ENCODE measurements at regions not wholly inside any gene's neighbourhood (a gene's known extent, or its start where the extent isn't known, plus 50 kb on each side); places are given as distances from the start of the nearest gene placed in this dataset.
A peak's percentile ranks its signal among the peaks of the same experiment; 100 is the strongest.

- DNase-seq (ENCODE audit: low read depth, low spot score) = no peak
- no peak overlapping the region for H3K27ac ChIP-seq
Observed at GRCh38 chr11:34758262-34758661, 137.4 kb downstream of the EHF start.

GRCh38 chr11:34757026-34757451 lies 136.1 kb downstream of the EHF start:
- DNase-seq (ENCODE audit: low read depth, low spot score) = peak; percentile 73
- H3K27ac ChIP-seq = peak overlapping the region; percentile 9

- no peak for DNase-seq (ENCODE audit: low read depth, low spot score)
- H3K27ac ChIP-seq = peak overlapping the region; percentile 9
Observed at GRCh38 chr11:34756591-34756990, 135.7 kb downstream of the EHF start.

- no peak overlapping the region for H3K27ac ChIP-seq
- no peak for DNase-seq (ENCODE audit: low read depth, low spot score)
Observed at GRCh38 chr11:34755671-34756070, 134.8 kb downstream of the EHF start.

- DNase-seq (ENCODE audit: low read depth, low spot score) = peak; percentile 43
- no peak overlapping the region for H3K27ac ChIP-seq
Observed at GRCh38 chr11:34754171-34754823, 133.4 kb downstream of the EHF start.

- H3K27ac ChIP-seq = peak overlapping the region; percentile 28
- DNase-seq (ENCODE audit: low read depth, low spot score) = no peak
Observed at GRCh38 chr11:34750692-34751405, 130.0 kb downstream of the EHF start.

GRCh38 chr11:34749666-34750659 lies 129.1 kb downstream of the EHF start:
- peak overlapping the region; percentile 28 for H3K27ac ChIP-seq
- peak; percentile 54 for DNase-seq (ENCODE audit: low read depth, low spot score)

- no peak for DNase-seq (ENCODE audit: low read depth, low spot score)
- no peak overlapping the region for H3K27ac ChIP-seq
Observed at GRCh38 chr11:34748036-34748435, 127.1 kb downstream of the EHF start.

- H3K27ac ChIP-seq = no peak overlapping the region
- DNase-seq (ENCODE audit: low read depth, low spot score) = no peak
Observed at GRCh38 chr11:34747251-34747650, 126.4 kb downstream of the EHF start.

GRCh38 chr11:34745195-34745594 lies 124.3 kb downstream of the EHF start:
- no peak for DNase-seq (ENCODE audit: low read depth, low spot score)

GRCh38 chr11:34744511-34744910 lies 123.6 kb downstream of the EHF start:
- DNase-seq (ENCODE audit: low read depth, low spot score) = no peak
- no peak overlapping the region for H3K27ac ChIP-seq

More at GRCh38 chr11:34745195-34745594, 124.3 kb downstream of the EHF start:
- no peak overlapping the region for H3K27ac ChIP-seq

GRCh38 chr11:34738237-34738636 lies 117.3 kb downstream of the EHF start:
- no peak overlapping the region for H3K27ac ChIP-seq
- DNase-seq (ENCODE audit: low read depth, low spot score) = no peak

GRCh38 chr11:34732831-34733230 lies 111.9 kb downstream of the EHF start:
- DNase-seq (ENCODE audit: low read depth, low spot score) = no peak
- H3K27ac ChIP-seq = no peak overlapping the region

- H3K27ac ChIP-seq = no peak overlapping the region
- no peak for DNase-seq (ENCODE audit: low read depth, low spot score)
Observed at GRCh38 chr11:34731603-34732002, 110.7 kb downstream of the EHF start.

GRCh38 chr11:34730544-34731295 lies 109.8 kb downstream of the EHF start:
- no peak overlapping the region for H3K27ac ChIP-seq
- DNase-seq (ENCODE audit: low read depth, low spot score) = no peak

- no peak for DNase-seq (ENCODE audit: low read depth, low spot score)
- no peak overlapping the region for H3K27ac ChIP-seq
Observed at GRCh38 chr11:34728609-34729008, 107.7 kb downstream of the EHF start.

- no peak for DNase-seq (ENCODE audit: low read depth, low spot score)
- no peak overlapping the region for H3K27ac ChIP-seq
Observed at GRCh38 chr11:34727228-34727737, 106.4 kb downstream of the EHF start.

GRCh38 chr11:34724973-34725372 lies 104.1 kb downstream of the EHF start:
- no peak for DNase-seq (ENCODE audit: low read depth, low spot score)
- no peak overlapping the region for H3K27ac ChIP-seq

- DNase-seq (ENCODE audit: low read depth, low spot score) = no peak
- H3K27ac ChIP-seq = no peak overlapping the region
Observed at GRCh38 chr11:34721646-34722045, 100.8 kb downstream of the EHF start.

Data from epithelial cell of prostate (primary cell).